Effector memory CD8-positive, alpha-beta T cell (primary cell): ENCODE measurements at regions not wholly inside any gene's neighbourhood (a gene's known extent, or its start where the extent isn't known, plus 50 kb on each side); places are given as distances from the start of the nearest gene placed in this dataset.

Experiments
- ATAC-seq: fragments of 150-1000 bp; cut with Tn5 transposase; replicated peaks from 2 replicates; pipeline ENCODE4 v1.10.0; 2021; ENCODE audit warnings: mild to moderate bottlenecking, moderate library complexity
- DNase-seq, 3 experiments: peaks; one replicate each; pipeline ENCODE4 v3.0.0; 2021
- H3K27ac Mint-ChIP-seq, 2 donors: one replicate each; pipeline ENCODE4 v1.8.0; 2022; ENCODE audit warnings: mild to moderate bottlenecking in 2 of 2, mixed read lengths in 2 of 2, moderate library complexity in 2 of 2
- H3K27me3 Mint-ChIP-seq, 2 donors: one replicate each; pipeline ENCODE4 v1.8.0; 2022; ENCODE audit warnings: mixed read lengths in 2 of 2
- H3K36me3 Mint-ChIP-seq: one replicate; pipeline ENCODE4 v1.8.0; 2022; ENCODE audit warnings: mild to moderate bottlenecking, moderate library complexity, mixed read lengths; ENCODE audit not compliant: insufficient read depth
- H3K4me1 Mint-ChIP-seq, 2 donors: one replicate each; pipeline ENCODE4 v1.8.0; 2022; ENCODE audit warnings: low read depth in 2 of 2, mixed read lengths in 2 of 2
- H3K4me3 Mint-ChIP-seq, 2 donors: one replicate each; pipeline ENCODE4 v1.8.0; 2022; ENCODE audit warnings: mild to moderate bottlenecking in 2 of 2, mixed read lengths in 2 of 2, moderate library complexity in 2 of 2
- H3K9me3 Mint-ChIP-seq, 2 donors: one replicate each; pipeline ENCODE4 v1.8.0; 2022; ENCODE audit warnings: mixed read lengths in 2 of 2

DNA sequence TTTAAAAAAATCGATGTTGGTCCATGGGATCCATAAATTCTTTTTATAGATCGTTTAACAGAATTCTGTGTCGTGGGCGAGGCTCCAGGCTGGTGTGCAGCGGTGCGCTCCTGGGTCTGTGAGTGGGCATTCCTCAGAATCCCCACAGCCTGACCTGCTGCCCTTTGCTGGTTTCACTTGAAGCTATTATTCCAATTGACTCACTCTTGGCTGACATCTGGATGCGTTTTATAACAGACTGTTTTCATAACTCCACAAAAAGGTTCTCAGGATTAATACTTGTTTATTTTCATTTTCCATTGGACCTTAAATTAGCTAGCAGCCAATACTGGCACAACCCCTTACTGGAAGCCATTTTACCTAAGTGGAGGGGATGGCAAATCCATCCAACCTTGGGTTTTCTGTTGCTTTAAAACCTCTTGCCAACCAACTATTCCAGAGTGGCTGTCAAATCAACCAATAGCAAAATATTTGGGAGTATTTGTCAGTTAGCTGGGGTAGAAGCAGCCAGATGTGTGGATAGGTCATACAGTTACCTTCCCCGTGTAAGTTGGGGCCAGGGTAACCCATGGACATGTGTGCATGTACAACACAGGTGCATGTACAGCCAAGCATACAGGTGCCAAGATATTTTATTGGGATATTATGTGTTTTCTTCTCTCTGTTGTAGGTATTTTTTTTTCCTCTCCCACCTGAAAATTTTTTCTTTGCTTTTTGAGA lies 160.7 kb upstream of the ZNF32 start:
- H3K36me3 Mint-ChIP-seq: peaks cover 2% of the 10 kb centered on the region
- H3K4me3 Mint-ChIP-seq: no peak overlapping the region
- H3K27me3 Mint-ChIP-seq: no peaks in the 10 kb centered on the region
- ATAC-seq (no peak), DNase-seq (no peak)
- H3K9me3 Mint-ChIP-seq: no peaks in the 10 kb centered on the region
- H3K4me1 Mint-ChIP-seq: peaks cover 13 to 22% of the 10 kb centered on the region in 2 donors
- H3K27ac Mint-ChIP-seq: peak overlapping the region in 1 of 2 donors; percentile 15

DNA sequence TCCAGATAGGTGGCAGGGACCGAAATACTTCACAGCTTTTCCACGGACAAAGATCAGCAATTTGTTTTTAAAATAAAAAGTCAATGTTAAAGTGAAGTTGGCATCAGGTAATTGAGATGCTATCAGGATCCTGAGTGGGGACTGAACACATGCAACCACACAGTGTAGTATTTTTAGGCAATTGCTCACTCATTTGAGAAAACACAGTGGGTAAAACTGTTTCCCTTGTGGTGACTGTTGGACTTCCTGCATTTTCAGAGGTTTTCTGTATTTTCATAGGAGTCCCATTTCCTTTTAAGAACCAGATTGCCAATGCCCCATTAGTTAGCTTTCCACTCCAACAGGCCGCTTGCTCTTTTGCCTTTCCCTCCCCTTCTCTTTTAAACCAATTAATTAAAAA lies 159.5 kb upstream of the ZNF32 start:
- Mint-ChIP-seq H3K4me1 (peaks cover 13 to 22% of the 10 kb centered on the region in 2 donors), H3K9me3 (no peaks in the 10 kb centered on the region), H3K27me3 (no peaks in the 10 kb centered on the region), H3K27ac (peak overlapping the region; percentile 61 to 78), H3K36me3 (peaks cover 2% of the 10 kb centered on the region), H3K4me3 (peak overlapping the region; percentile 21 to 64)
- no peak for DNase-seq
- peak; percentile 54 for ATAC-seq

DNA sequence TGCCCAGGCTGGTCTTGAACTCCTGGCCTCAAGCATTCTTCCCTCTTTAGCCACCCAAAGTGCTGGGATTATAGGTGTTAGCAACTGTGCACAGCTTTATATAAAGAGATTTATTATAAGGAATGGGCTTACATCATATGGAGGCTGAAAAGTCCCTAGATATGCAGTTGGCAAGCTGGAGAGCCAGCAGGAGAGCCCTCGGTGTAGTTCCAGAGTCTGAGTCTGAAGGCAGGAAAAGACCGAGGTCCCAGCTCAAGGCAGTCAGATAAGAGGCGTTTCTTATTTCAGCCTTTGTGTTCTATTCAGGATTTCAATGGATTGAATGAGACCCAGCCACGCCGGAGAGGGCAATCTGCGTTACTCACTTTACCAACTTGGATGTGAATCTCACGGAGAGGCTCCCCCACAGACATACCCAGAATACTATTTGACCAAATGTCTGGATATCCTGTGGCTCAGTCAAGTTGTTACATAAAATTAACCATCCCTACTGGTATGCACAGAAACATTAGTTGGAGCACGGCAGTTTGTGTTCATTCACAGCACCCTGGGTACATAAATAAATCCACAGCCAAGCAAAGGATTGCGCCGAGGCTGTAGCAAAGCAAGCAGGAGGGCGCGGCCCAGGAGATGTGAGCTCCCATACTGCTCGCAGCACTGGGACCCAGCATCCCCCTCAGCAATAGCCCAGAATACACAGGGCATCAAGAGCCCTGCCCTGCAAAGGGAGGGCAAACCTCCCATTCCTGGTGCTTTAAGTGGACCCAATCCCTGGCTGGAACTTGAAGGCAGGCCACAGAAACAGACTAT lies 158.4 kb upstream of the ZNF32 start:
- DNase-seq: no peak
- Mint-ChIP-seq H3K36me3 (peaks cover 2% of the 10 kb centered on the region), H3K4me1 (peaks cover 13 to 22% of the 10 kb centered on the region in 2 donors), H3K9me3 (no peaks in the 10 kb centered on the region), H3K27ac (peak overlapping the region; percentile 61 to 78), H3K4me3 (no peak overlapping the region), H3K27me3 (no peaks in the 10 kb centered on the region)
- no peak for ATAC-seq

DNA sequence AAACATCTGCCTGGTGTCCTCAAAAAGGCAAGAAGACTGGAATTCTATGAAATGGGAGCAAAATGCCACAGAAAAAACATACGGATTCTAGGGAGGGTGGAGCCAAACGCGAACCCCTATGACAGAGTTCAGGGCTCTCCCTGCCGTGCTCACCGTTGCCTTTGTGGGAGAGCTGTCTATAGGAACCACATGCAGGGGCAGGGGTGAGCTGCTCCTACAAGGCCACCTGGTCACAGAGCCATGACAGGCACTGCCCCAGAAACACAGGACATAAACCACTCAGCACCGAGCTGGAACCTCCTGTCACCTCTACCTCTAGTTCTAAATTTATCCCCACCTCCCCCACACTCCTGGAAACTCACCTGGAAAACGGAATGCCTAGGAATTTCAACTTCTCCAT lies 155.1 kb upstream of the ZNF32 start:
- no peak overlapping the region for H3K4me3 Mint-ChIP-seq
- ATAC-seq: no peak

DNA sequence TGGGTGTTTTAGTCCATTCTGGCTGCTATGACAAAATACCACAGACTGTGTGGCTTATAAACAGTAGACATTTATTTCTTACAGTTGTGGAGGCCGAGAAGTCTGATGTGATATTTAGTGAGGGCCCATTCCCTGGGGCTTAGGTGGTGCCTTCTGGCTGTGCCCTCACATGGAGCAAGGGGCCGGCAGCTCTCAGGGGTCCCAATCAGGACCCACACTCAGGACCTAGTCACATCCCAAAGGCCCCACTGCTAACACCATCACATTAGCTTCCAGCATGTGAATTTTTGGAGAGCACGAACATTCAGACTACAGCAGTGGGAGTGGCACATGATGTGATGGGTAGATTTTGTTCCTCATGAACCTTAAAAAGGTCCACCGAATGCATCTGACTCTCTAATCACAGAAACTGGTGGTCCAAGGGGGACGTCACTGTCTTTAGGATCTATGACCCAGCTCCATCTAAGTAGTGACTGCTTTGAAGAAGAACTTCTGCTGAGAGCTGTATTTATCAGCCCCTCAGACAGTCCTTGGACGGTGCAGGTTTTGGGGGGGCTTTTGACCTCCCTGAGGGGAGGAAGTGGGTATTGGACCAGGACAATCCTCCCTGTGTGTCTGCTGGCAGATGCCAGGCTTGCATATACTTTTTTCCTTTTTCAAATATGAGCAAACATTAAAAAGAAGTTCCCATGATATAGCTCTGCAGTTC lies 154.5 kb upstream of the ZNF32 start:
- DNase-seq (no peak), ATAC-seq (no peak)
- no peak overlapping the region for H3K27ac Mint-ChIP-seq
- peaks cover 18 to 29% of the 10 kb centered on the region in 2 donors for H3K27me3 Mint-ChIP-seq
- H3K9me3 Mint-ChIP-seq: no peaks in the 10 kb centered on the region
- no peaks in the 10 kb centered on the region for H3K36me3 Mint-ChIP-seq
- H3K4me1 Mint-ChIP-seq: peaks cover 12% of the 10 kb centered on the region in 2 donors
- H3K4me3 Mint-ChIP-seq: no peak overlapping the region

More for the DNA sequence above, 155.1 kb upstream of the ZNF32 start:
- Mint-ChIP-seq H3K27ac (no peak overlapping the region), H3K4me1 (peaks cover 15 to 17% of the 10 kb centered on the region in 2 donors), H3K27me3 (peaks cover 12 to 23% of the 10 kb centered on the region in 2 donors), H3K9me3 (no peaks in the 10 kb centered on the region), H3K36me3 (no peaks in the 10 kb centered on the region)
- DNase-seq: no peak

DNA sequence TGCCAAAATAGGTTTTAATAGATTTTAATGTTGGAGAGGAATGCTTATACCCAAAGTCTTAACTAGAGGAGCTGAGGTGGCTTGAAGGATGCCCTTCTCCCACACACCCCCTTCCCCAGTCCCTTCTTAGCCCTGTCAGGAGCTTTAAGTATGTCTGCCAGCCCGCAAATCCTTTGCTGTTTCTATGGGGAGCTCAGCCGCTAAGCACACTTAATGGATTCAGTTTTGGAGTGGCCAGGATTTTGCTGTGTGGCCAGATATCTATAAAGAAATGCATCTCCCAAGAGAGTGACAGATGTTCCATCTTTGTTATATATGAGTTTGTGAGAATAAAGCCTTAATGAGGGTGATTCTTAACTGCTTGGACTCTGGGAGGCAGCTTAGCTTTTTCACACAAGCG lies 152.9 kb upstream of the ZNF32 start:
- Mint-ChIP-seq H3K27me3 (peaks cover 22 to 41% of the 10 kb centered on the region in 2 donors), H3K4me1 (peaks cover 4% of the 10 kb centered on the region in 2 donors), H3K9me3 (no peaks in the 10 kb centered on the region), H3K27ac (peak overlapping the region in 1 of 2 donors; percentile 56), H3K4me3 (no peak overlapping the region), H3K36me3 (no peaks in the 10 kb centered on the region)
- ATAC-seq (no peak), DNase-seq (no peak)

DNA sequence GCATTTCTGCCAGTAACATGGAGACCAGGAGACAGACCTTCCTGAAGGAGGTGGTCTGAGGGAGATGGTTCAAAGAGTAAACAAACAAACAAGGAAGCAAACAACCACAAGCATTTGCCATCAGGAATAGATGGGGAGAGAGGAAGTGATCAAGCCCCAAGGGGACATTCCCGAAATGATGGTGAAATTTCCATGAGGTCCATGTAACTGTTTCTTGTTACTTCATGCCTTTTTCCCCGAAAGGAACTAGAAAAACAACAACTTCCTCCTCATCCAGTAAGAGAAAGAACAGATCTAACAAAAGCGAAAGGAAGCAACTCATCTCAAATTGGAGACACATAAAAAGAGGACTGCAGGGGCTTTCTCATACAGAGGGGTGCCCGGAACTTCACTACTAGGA lies 152.5 kb upstream of the ZNF32 start:
- ATAC-seq (no peak), DNase-seq (no peak)
- H3K4me1 Mint-ChIP-seq: peaks cover 3% of the 10 kb centered on the region in 2 donors
- H3K9me3 Mint-ChIP-seq: no peaks in the 10 kb centered on the region
- no peak overlapping the region for H3K4me3 Mint-ChIP-seq
- H3K27ac Mint-ChIP-seq: peak overlapping the region in 1 of 2 donors; percentile 56
- no peaks in the 10 kb centered on the region for H3K36me3 Mint-ChIP-seq
- H3K27me3 Mint-ChIP-seq: peaks cover 22 to 45% of the 10 kb centered on the region in 2 donors

DNA sequence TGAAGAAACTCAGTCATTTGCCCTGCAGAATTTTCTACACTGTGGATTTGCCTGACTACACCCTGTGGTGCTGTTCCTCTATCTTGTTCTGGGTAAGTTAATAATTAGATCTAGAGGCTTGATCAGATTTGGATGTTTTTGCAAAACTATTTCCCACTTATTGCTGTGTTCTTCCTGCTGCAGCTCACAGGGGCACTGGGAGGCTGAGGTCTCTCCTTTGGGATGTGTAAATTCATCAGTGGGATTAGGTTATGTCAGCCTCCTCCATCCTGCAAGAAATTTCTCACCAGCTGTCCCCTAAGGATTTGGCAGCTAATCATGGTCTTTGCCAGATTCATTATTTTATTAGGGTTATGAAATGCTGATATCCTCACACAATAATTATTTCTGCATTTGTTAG lies 148.1 kb upstream of the ZNF32 start:
- no peak for ATAC-seq
- Mint-ChIP-seq H3K9me3 (no peaks in the 10 kb centered on the region), H3K4me3 (no peak overlapping the region), H3K27ac (no peak overlapping the region), H3K4me1 (peaks cover 0 to 1% of the 10 kb centered on the region in 2 donors), H3K36me3 (peaks cover 4% of the 10 kb centered on the region), H3K27me3 (peaks cover 35 to 63% of the 10 kb centered on the region in 2 donors)
- DNase-seq: no peak

DNA sequence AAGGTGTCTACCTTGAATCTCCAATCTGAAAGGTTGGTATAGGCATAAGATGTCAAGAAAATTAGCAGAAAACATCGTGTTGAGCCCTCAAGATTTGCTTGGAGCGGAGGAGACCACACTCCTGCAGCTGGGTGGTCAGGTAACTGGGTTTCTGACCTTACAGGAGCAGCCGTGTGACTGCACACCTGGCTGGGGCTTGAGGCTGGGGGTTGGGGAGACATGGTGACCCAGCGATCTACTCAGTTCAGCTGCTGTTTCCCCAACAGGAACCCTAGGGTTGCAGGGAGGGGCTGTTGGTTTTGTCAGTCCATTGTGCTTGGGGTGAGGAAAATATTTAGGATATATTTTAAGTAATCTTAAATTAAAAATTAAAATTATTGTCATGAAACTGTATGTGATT lies 147.0 kb upstream of the ZNF32 start:
- no peaks in the 10 kb centered on the region for H3K9me3 Mint-ChIP-seq
- H3K27ac Mint-ChIP-seq: no peak overlapping the region
- peaks cover 4% of the 10 kb centered on the region for H3K36me3 Mint-ChIP-seq
- no peaks in the 10 kb centered on the region for H3K4me1 Mint-ChIP-seq
- H3K4me3 Mint-ChIP-seq: no peak overlapping the region
- ATAC-seq (no peak), DNase-seq (no peak)
- H3K27me3 Mint-ChIP-seq: peaks cover 35 to 56% of the 10 kb centered on the region in 2 donors

DNA sequence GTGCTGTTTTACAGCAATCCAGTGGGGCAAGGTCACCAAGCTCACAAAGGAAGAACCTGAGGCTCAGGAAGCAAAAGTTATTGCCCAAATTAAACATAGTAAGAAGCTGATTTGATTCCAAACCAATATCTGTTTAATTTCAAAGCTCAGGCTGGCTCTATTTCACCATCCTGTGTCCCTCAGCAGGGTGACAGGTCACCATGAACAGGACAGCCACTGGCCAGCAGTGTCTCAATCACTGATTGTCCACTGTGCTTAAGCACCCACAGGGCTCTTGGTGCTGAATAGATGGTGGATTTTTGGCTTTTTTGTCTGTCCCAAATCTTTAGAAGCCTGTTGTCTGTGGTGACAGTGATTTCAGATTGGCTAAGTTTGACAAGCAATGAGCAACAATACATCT lies 146.4 kb upstream of the ZNF32 start:
- Mint-ChIP-seq H3K9me3 (no peaks in the 10 kb centered on the region), H3K4me1 (no peaks in the 10 kb centered on the region)

DNA sequence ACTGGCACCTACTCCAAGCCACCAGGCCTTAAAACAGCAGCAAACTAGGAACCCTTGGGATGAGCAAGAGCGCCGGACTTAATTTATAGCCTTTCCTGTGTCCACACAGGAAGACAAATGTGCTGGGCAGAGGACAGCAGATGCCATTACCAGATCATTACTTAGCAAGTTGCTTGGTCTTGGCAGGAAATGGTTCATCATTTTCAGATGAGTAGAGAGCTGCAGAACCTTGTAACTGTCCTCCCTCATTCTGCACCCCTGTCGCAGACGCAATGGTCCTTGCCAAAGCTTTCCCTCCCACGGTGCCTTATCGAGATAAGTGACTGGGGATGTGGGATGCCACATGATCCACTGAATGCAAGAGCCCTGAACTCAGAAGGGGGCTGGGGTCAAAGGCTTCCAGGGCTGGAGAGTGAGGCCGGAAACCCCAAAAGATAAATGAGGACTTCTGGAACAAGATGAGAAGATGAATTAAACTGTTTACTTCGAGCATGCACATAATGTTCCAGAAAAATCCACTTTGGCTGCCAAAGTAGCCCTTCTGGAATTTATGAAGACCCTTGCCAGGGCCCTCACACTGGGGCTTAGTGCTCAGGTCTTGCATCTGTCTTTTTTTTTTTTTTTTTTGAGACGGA lies 145.6 kb upstream of the ZNF32 start:
- Mint-ChIP-seq H3K9me3 (no peaks in the 10 kb centered on the region), H3K4me1 (no peaks in the 10 kb centered on the region), H3K36me3 (peaks cover 4% of the 10 kb centered on the region), H3K4me3 (no peak overlapping the region), H3K27ac (no peak overlapping the region), H3K27me3 (peaks cover 34 to 46% of the 10 kb centered on the region in 2 donors)
- DNase-seq (no peak), ATAC-seq (no peak)

More for the DNA sequence above, 146.4 kb upstream of the ZNF32 start:
- Mint-ChIP-seq H3K4me3 (no peak overlapping the region), H3K36me3 (peaks cover 4% of the 10 kb centered on the region), H3K27ac (no peak overlapping the region), H3K27me3 (peaks cover 35 to 54% of the 10 kb centered on the region in 2 donors)
- DNase-seq (no peak), ATAC-seq (no peak)

DNA sequence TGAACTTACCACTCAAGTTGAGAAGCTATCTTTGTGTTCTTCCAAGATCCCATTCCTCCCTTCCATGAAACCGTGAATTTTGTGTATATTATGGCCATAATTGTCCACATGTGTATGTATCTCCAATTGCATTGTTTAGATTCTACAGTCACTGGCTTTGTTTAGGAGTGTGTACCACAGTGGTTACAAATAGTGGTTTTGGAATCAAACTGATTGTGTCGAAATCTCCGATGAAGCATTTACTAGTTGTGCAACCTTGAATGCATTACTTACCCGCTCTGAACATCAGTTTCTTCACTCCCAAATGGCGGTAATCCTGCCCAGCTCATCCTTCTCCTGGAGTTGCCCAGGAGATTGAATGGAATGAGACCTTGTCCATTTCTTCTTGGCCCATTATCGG lies 145.0 kb upstream of the ZNF32 start:
- DNase-seq (no peak), ATAC-seq (no peak)
- Mint-ChIP-seq H3K4me1 (no peaks in the 10 kb centered on the region), H3K36me3 (peaks cover 4% of the 10 kb centered on the region), H3K27ac (no peak overlapping the region), H3K27me3 (peaks cover 28 to 40% of the 10 kb centered on the region in 2 donors), H3K9me3 (no peaks in the 10 kb centered on the region), H3K4me3 (no peak overlapping the region)

DNA sequence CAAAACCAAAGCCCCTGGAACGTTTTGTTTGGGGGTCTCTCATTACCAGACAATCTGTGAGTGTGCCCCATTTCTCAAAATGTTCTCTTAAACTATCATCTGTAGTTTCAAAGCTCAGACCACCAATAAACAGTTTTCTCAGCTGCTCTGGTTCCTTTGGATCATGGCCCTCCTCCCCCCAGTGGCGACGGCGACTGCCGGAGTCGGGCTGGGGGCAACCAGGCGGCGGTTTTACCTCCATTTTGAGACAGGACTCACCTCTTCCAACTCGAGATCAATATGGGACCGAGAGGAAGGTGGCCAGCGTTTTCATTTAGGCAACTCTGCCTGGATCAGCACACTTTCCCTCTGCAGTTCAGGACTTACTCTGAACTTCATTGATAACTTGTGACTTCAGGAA lies 141.5 kb upstream of the ZNF32 start:
- Mint-ChIP-seq H3K36me3 (no peaks in the 10 kb centered on the region), H3K9me3 (no peaks in the 10 kb centered on the region), H3K27me3 (peaks cover 11 to 13% of the 10 kb centered on the region in 2 donors), H3K4me1 (no peaks in the 10 kb centered on the region), H3K27ac (no peak overlapping the region), H3K4me3 (no peak overlapping the region)
- ATAC-seq (no peak), DNase-seq (no peak)
